ENCODE measurements at regions not wholly inside any gene's neighbourhood (a gene's known extent, or its start where the extent isn't known, plus 50 kb on each side); places are given as distances from the start of the nearest gene placed in this dataset.
A peak's percentile ranks its signal among the peaks of the same experiment; 100 is the strongest.

DNA sequence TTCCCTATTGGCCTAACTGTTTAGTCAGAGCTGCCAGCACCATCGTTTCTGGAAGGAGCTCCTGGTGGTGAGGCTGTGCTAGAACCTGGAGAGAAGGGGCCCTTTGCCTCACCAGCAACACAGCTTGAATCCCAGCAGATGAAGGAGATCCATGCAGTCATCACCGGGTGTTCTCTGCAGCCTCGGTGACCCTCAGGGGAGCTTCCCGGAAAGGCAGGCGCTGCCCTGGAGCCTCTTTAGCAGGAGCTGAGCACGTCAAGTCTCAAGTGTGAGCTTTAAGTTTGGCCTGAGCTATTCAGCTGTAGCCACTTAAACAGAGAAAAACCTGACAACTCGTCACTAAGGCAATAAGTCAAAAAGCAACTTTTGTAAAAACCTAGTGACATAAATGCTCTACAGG, 181.2 kb upstream of the FOXQ1 start:
- no peaks in the 10 kb centered on the region for H3K36me3 ChIP-seq (replicated peaks; ENCODE audit: insufficient read depth, low read depth)
- H3K4me2 ChIP-seq, result no peak overlapping the region
- TF ChIP-seq EZH2 (IDR thresholded peaks at IDR 0.05; ENCODE audit: borderline replicate concordance) (no peak), EZH2phosphoT487 (IDR thresholded peaks at IDR 0.05; ENCODE audit: low read depth, severe bottlenecking, unreplicated experiment) (no peak)
- TF ChIP-seq, protein P1, sequence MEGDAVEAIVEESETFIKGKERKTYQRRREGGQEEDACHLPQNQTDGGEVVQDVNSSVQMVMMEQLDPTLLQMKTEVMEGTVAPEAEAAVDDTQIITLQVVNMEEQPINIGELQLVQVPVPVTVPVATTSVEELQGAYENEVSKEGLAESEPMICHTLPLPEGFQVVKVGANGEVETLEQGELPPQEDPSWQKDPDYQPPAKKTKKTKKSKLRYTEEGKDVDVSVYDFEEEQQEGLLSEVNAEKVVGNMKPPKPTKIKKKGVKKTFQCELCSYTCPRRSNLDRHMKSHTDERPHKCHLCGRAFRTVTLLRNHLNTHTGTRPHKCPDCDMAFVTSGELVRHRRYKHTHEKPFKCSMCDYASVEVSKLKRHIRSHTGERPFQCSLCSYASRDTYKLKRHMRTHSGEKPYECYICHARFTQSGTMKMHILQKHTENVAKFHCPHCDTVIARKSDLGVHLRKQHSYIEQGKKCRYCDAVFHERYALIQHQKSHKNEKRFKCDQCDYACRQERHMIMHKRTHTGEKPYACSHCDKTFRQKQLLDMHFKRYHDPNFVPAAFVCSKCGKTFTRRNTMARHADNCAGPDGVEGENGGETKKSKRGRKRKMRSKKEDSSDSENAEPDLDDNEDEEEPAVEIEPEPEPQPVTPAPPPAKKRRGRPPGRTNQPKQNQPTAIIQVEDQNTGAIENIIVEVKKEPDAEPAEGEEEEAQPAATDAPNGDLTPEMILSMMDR (IDR thresholded peaks at IDR 0.05; ENCODE audit: poor library complexity), result no peak
- WGBS (ENCODE audit: low lambda C conversion rate, missing lambda C conversion rate), result 91% methylated on average over 7 of the region's 7 CpGs
- no peak overlapping the region for H3K4me3 ChIP-seq
- H3K27me3 ChIP-seq, result no peaks in the 10 kb centered on the region
- no peaks in the 10 kb centered on the region for H3K79me2 ChIP-seq
- no peaks in the 10 kb centered on the region for H3K9me3 ChIP-seq (ENCODE audit: low read depth)
- H3K27ac ChIP-seq, result peak overlapping the region; percentile 69
- DNase-seq (ENCODE audit: low spot score), result no peak
- H3K9me2 ChIP-seq (replicated peaks; ENCODE audit: insufficient read depth), result no peaks in the 10 kb centered on the region
- peaks cover 10% of the 10 kb centered on the region for H3K4me1 ChIP-seq (ENCODE audit: insufficient read depth)
- H4K20me1 ChIP-seq (ENCODE audit: insufficient read depth, poor library complexity, severe bottlenecking), result no peaks in the 10 kb centered on the region
- no peak overlapping the region for H2AFZ ChIP-seq

DNA sequence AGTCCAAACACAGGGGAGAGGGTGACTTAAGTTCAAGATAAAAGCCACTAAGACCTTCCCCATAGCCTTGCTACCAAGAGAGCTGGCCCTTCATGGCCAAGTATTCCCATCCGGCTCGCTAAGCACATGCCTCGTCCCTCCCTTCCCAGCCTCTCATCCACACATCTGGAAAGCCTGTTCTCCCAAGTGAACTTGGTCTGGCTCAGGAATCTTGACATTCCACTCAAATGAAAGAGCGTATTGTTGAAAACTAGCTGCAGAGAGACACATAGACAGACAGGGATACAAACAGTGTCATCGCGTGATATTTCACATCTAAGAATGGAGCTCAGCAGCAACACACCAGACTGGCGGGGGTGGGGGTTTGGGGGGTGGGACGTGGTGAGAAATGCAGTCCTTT, 182.8 kb upstream of the FOXQ1 start:
- no peak for TF ChIP-seq EZH2phosphoT487 (IDR thresholded peaks at IDR 0.05; ENCODE audit: low read depth, severe bottlenecking, unreplicated experiment)
- no peak for TF ChIP-seq EZH2 (IDR thresholded peaks at IDR 0.05; ENCODE audit: borderline replicate concordance)
- TF ChIP-seq, protein P1 (IDR thresholded peaks at IDR 0.05; ENCODE audit: poor library complexity), result no peak
- WGBS (ENCODE audit: low lambda C conversion rate, missing lambda C conversion rate), result 82% methylated on average over 8 of the region's 8 CpGs
- DNase-seq (ENCODE audit: low spot score), result no peak
- no peak overlapping the region for H3K4me2 ChIP-seq
- H4K20me1 ChIP-seq (ENCODE audit: insufficient read depth, poor library complexity, severe bottlenecking), result no peaks in the 10 kb centered on the region
- H3K4me1 ChIP-seq (ENCODE audit: insufficient read depth), result peaks cover 10% of the 10 kb centered on the region
- no peak overlapping the region for H2AFZ ChIP-seq
- no peaks in the 10 kb centered on the region for H3K36me3 ChIP-seq (replicated peaks; ENCODE audit: insufficient read depth, low read depth)
- H3K27ac ChIP-seq, result no peak overlapping the region
- H3K79me2 ChIP-seq, result no peaks in the 10 kb centered on the region
- no peak overlapping the region for H3K4me3 ChIP-seq
- no peaks in the 10 kb centered on the region for H3K9me2 ChIP-seq (replicated peaks; ENCODE audit: insufficient read depth)
- no peaks in the 10 kb centered on the region for H3K27me3 ChIP-seq
- H3K9me3 ChIP-seq (ENCODE audit: low read depth), result no peaks in the 10 kb centered on the region

DNA sequence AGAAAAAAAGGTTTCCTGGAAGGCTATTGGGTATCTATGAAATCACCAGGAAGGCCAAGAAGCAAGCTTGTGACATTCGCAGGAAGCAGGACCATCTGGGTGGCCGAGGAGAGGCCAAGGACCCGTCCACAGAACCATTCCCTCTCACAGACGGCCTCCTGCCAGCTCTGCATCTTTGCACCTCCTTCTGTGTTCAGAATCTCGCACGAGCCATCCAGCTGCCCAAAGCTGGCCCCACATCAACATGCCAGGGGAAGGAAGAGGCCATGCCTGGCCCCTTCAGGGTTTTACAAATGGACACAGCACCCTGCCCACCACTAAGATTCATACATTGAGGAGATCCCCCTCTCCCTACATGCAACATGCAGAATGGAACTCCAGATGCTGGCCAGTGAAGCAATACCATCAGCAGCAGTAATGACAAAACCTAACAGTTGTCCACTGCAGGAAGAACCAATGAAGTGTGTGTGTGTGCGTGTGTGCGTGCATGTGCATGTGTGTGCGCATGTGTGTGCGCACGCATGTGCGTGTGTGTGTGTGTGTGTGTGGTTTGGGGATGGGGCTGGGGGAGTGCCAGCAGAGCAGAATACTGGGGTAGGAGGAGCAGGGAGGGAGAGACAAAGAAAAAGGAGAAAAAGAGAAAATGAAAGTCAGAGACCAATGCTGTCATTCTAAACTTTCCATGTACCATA, 184.2 kb upstream of the FOXQ1 start:
- WGBS (ENCODE audit: low lambda C conversion rate, missing lambda C conversion rate), result 94% methylated on average over 12 of the region's 12 CpGs
- H3K4me3 ChIP-seq, result no peak overlapping the region
- no peaks in the 10 kb centered on the region for H3K9me2 ChIP-seq (replicated peaks; ENCODE audit: insufficient read depth)
- H3K4me2 ChIP-seq, result no peak overlapping the region
- no peaks in the 10 kb centered on the region for H3K27me3 ChIP-seq
- no peaks in the 10 kb centered on the region for H3K36me3 ChIP-seq (replicated peaks; ENCODE audit: insufficient read depth, low read depth)
- no peak for DNase-seq (ENCODE audit: low spot score)
- TF ChIP-seq, protein P1 (IDR thresholded peaks at IDR 0.05; ENCODE audit: poor library complexity), result no peak
- TF ChIP-seq EZH2 (IDR thresholded peaks at IDR 0.05; ENCODE audit: borderline replicate concordance), result no peak
- TF ChIP-seq EZH2phosphoT487 (IDR thresholded peaks at IDR 0.05; ENCODE audit: low read depth, severe bottlenecking, unreplicated experiment), result no peak
- H3K79me2 ChIP-seq, result no peaks in the 10 kb centered on the region
- no peak overlapping the region for H2AFZ ChIP-seq
- no peaks in the 10 kb centered on the region for H4K20me1 ChIP-seq (ENCODE audit: insufficient read depth, poor library complexity, severe bottlenecking)
- H3K9me3 ChIP-seq (ENCODE audit: low read depth), result no peaks in the 10 kb centered on the region
- H3K27ac ChIP-seq, result no peak overlapping the region
- peaks cover 9% of the 10 kb centered on the region for H3K4me1 ChIP-seq (ENCODE audit: insufficient read depth)

Data from hepatocyte (in vitro differentiated cells).